GM19395 (cell line): ENCODE measurements at regions not wholly inside any gene's neighbourhood (a gene's known extent, or its start where the extent isn't known, plus 50 kb on each side); places are given as distances from the start of the nearest gene placed in this dataset.
"Not testable (repeated sequence)": the region's sequence is repeated elsewhere in the genome, so short reads cannot be mapped to it uniquely, and the experiment has no call there.

Source experiments
- ATAC-seq: cut with Tn5 transposase; IDR thresholded peaks from one replicate; pipeline ENCODE4 v1.9.1; 2021; ENCODE audit warnings: mild to moderate bottlenecking, moderate library complexity; ENCODE audit not compliant: unreplicated experiment

DNA sequence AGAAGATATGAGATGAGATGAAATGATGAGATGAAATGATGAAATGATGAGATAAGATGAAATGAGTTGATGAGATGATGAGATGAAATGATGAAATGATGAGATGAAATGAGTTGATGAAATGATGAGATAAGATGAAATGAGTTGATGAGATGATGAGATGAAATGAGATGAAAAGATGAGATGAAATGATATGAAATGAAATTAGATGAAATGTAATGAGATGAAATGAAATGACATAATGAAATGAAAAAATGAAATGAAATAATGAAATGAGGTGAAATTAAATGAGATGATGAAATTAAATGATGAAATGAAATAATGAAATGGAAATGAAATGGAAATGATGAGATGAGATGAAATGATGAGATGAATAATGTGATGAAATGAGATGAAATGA lies 231.6 kb downstream of the GOLGA6L6 start:
- not testable (repeated sequence) for ATAC-seq

DNA sequence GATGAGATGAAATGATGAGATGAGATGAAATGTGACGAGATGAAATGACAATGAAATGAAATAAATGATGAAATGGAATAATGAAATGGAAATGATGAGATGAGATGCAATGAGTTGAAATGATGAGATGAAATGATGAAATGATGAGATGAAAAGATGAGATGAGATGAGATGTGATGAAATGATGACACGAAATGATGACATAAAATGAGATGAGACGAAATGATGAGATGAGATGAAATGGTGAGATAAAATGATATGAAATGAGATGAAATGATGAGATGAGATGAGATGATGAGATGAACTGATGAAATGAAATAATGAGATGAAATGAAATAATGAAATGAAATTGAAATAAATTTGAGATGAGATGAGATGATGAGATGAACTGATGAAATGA lies 232.2 kb downstream of the GOLGA6L6 start:
- not testable (repeated sequence) for ATAC-seq

DNA sequence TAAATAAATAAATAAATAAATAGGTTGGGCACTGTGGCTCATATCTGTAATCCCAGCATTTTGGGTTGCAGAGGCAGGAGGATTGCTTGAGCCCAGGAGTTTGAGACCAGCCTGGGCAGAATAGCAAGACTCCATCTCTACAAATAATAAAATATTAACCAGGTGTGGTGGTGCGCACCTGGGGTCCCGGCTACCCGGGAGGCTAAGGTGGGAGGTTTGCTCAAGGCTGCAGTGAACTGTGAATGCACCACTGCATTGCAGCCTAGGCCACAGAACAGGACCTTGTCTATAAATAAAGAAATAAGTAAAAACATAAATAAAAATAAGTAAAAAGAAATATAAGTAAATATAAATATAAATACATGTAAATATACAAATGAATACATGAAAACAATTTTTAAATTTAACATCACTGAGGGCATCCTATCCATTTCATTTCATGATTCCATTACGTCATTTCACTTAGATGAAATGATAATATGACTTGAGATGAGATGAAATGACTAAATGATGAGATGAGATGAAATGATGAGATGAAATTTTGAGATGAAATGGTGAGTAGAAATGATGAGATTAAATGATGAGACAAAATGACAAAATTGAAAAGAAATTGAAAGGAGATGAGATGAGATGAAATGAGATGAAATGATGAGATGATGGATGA lies 233.4 kb downstream of the GOLGA6L6 start:
- not testable (repeated sequence) for ATAC-seq

DNA sequence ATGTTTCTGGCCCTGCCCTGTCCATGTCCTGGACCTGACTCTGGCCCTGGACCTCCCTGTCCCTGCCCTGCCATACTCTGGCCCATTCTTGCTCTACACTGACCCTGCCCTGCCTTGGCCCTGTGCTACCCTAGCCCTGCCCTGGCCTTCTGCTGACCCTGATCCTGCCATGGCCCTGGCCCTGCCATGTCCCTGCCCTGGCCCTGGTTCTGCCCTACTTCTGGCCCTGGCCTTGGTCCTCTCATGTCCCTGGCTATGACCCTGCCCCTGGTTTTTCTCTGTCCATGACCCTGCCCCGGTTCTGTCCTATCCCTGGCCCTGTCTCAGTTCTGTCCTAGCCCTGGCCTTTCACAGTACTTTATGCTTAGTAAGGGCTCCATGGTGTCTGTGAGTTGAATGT lies 234.5 kb downstream of the GOLGA6L6 start:
- ATAC-seq = not testable (repeated sequence)

DNA sequence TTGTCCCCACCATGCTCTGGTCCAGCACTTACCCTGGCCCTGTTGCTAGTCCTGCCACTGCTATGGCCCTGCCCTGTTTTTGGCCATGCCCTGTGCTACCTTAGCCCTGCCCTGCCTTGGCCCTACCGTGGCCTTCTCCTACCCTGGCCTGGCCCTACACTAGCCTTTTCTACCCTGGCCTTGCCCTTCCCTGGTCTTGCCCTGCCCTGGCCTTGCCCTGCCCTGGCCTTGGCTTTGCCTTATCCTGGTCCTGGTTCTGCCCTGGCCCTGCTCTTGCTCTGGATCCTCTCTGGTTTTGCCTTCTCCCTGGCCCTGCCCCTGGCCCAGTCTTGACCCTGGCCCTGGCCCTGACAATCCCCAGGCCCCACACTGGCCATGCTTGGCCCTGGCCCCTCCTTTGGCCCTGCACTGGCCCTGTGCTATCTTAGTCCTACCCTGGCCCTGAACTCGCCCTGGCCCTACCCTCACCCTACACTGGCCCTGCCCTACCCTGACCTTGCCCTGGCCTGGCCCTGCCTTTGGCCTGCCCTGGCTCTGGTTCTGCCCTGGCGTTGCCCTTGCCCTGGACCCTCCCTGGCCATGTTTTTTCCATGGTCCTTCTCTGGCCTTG lies 235.0 kb downstream of the GOLGA6L6 start:
- not testable (repeated sequence) for ATAC-seq

DNA sequence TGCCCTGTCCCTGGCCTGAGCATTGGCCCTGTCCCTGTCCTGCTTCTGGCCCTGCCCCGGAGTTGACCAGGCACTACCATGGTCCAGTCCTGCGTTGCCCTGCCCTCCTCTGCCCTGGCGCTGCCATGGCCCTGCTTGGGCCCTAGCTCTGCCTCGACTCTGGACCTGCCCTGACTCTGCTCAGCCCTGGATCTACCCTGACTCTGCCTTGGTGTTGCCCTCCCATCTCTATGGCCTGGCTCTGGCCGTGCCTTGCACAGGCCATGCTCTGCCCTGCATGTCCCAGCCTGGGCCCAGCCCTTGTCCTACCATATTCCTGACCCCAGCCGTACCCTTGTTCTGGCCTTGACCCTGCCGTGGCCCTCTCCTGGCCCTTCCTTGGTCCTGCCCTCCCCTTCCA lies 235.7 kb downstream of the GOLGA6L6 start:
- not testable (repeated sequence) for ATAC-seq

DNA sequence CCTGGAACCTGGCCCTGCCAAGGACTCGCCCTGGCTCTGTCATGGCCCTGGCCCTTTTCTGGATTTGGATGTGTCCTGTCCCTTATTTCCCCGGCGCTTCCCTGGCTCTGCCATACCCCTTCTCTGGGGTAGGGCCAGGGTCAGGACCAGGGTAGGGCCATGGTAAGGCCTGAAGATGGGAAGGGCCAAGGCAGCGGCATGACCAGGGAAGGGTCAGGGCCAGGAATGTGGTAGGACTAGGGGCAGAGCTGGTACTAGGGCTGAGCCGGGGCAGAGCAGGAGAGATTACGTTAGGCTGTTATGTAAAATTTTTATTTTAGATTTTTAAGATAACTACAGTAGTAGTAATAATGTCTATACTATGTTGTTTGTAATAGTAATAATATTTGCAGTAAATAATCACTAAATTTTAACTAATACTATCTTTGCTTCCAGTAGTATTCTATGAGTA lies 236.6 kb downstream of the GOLGA6L6 start:
- not testable (repeated sequence) for ATAC-seq

DNA sequence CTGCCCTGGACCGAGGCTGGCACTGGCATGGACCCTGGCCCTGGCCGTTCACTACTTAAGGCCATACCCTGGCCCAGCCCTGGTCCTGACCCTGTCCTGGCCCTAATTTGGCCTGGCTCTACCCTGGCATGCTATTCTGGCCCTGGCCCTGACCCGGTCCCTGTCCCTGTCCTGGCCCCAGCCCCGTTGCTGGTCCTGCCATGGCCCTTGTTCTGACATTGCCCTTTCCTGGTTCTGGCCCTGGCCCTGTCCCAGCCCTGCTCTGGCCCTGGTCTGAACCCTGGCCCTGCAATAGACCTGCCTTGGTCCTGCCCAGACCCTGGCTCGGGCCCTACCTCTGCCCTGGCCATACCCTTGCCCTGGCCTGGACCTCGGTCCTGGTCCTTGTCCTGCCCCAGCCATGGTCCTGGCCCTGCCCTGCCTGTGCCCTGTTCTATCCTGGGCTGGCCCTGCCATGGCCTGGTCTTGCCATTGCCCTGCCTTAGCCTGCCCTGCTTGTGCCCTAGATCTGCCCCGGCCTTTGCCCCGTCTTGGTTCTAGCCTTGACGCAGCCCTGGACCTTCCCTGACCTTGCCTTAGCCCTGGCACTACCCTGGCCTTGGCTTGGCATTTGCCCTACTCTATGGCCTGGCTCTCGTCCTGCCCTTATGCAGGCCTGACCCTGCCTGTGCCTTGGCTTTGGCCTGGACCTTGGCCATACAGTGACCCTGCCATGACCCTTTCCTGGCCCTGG lies 237.2 kb downstream of the GOLGA6L6 start:
- not testable (repeated sequence) for ATAC-seq

DNA sequence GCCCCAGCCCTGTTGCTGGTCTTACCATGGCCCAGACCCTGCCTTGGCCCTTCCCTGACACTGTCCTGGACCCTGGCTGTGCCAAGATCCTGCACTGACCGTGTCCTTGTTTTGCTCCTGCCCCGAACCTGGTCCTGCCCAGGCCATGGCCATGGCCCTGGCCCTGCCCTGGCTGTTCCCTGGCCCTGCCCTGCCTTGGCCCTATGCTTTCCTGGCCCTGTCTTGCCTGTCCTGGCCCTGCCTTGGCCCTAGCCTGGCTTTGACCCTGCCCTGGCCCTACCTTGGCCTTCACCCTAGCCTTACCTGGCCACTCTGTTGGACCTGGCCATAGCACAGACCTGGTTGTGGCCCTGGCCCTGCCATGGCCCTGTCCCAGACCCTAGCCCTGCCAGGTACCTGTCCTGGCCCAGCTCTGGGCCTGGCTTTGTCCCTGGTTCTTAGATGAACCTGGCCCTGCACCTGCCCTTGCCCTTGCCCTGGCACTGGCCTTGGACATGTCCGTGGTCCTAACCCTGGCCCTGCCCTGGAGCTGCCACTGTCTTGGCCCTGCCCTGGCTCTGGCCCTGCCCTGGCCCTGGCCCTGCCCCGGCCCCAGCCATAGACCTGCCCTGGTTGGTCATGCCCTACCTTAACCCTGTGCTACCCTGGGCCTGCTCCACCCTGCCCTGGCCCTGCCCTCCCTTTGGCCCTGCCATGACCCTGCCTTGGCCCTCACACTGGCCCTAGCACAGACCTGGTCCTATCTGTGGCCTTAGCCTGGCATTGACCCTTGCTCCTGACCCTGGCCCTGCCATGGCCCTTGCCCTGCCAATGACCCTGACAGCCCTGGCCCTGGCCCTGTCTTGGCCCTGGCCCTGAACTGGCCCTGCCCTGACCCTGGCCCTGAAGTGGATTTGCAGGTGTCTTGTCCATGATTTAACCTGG lies 238.1 kb downstream of the GOLGA6L6 start:
- ATAC-seq = not testable (repeated sequence)

DNA sequence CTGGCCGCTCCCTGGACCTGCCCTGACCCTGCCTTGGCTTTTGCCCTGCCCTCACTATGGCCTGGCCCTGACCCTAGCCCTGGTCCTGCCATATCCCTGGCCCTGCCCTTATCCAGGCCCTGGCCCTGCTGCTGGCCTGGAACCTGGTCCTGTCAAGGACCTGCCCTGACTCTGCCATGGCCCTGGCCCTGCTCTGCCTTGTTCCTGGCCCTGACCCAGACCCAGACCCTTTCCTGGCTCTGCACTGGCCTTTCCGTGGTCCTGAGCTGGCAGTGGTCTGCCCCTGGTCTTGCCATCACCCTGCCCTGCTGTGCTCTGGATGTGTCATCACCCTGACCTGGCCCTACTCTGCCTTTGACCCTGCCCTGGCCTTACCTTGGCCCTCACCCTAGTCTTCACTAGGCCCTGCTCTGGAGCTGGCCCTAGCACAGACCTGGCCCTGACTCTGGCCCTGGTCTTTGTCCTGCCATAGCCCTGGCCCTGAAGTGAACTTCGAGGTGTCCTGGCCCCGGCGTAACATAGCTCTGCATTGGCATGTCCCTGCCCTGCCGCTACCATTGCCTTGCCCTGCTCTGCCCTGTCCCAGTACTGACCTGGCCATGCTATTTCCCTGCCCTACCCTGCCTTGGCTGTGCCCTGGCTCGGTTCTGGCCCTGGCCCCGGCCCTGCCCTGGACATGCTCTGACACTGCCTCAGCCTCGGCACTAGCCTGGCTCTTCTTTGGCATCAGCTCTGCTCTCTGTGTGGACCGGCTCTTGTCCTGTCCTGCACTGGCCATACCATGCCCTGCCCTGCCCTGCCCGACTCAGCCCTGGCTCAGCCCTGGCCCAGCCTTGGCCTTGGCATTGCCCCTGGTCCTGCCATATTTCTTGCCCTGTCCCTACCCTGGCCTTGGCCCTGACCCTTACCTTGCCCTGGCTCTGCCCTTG lies 239.2 kb downstream of the GOLGA6L6 start:
- not testable (repeated sequence) for ATAC-seq

DNA sequence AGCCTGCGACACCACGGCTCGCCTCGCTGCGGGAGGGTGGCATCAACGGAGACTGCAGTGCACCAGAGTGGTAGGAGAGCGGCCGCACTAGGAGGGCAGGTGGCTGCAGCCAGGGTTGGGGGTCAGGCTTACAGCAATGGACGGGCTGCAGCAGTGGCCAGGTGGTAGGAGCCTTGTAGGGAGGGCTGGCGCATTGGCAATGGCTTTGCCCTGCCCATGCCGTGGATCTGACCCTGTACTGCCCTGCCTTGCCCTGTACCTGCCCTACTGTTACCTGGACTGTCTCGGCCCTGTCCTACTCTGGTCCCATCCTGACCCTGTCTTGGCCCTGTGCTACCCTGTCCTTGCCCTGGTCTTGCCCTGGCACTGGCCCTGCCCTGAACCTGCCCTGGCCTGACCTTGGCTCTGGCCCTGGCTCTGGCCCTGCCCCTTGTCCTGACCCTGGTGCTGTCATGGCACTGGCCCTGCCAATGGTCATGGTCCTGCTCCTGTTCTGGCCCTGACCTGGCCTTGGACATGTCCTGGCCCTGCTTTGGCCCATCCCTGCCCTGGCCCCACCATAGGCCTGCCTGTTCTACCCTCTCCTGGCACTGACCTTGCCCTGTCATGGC lies 240.0 kb downstream of the GOLGA6L6 start:
- not testable (repeated sequence) for ATAC-seq

DNA sequence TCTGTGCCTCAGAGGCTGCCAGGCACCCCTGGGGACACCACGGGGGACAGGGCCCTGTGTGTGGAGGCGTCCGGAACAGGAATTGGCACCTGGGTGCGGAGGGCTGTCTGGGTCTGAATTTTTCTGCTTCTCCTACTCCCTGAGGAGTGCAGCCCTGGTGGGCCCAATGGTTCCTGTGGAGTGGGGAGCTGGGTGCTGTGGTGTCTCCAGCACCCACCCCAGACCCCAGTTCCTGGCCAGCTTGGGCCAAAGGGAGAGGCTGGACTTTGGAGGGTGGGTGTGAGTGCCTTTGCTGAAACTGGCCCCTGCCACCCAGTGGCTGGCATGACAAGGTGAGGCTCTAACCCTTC lies 240.6 kb downstream of the GOLGA6L6 start:
- not testable (repeated sequence) for ATAC-seq

DNA sequence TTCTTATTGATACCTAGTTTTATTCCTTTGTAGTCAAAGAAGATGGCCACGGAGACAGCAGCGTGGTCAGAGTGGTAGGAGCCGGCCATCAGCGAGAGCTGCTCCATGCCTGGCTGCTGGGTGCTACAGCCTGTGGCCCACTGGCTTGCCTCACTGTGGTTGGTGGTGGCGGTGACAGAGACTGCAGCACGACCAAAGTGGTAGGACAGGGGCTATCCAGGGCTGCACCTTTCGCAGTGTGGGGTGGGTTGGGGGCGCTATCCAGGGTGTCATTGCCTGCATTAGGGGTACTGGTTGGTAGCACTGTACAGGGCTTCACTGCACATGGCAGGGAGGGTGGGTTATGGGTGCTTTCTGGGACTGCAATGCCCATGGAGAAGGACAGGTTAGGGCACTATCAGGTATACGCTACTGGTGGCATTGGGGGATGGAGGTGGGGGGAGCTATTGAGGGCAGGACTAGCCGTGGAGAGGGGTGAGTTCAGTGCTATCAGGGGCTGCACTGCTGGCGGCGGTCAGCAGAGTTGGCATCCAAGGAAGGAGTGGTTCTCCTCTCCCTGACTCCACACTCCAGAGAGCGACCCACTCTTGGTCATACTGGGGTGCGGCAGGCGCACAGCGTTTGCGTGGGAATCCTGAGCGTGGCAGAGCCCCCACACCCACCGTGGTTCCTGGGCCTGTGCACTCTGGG lies 241.1 kb downstream of the GOLGA6L6 start:
- not testable (repeated sequence) for ATAC-seq

DNA sequence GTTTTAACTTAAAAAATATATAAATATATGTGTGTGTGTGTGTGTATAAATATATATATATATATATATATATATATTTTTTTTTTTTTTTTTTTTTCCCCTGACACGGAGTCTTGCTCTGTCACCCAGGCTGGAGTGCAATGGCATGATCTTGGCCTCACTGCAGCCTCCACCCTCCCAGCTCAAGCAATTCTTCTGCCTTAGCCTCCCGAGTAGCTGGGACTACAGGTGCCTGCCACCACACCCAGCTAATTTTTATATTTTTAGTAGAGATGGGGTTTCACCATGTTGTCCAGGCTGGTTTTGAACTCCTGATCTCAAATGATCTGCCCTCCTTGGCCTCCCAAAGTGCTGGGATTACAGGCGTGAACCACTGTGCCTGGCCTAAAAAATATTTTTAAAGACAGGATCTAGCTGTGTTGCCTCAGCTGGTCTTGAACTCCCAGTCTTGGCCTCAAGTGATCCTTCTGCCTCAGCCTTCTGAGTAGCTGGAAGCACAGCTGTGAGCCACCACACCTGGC lies 243.9 kb downstream of the GOLGA6L6 start:
- not testable (repeated sequence) for ATAC-seq

DNA sequence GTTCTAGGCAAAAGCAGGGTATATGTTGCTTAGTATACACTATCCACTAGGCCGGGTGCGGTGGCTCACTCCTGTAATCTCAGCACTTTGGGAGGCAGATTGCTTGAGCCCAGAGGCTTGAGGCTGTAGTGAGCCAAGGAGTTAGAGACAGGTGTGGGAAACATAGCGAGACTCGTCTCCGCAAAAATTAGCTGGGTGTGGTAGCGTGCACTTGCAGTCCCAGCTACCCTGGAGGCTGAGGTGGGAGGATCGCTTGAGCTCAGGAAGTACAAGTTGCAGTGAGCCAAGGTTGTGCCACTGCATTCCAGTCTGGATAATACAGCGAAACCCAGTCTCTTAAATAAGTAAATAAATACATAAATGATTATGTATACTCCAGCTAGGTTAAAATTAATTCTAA lies 245.3 kb downstream of the GOLGA6L6 start:
- not testable (repeated sequence) for ATAC-seq

DNA sequence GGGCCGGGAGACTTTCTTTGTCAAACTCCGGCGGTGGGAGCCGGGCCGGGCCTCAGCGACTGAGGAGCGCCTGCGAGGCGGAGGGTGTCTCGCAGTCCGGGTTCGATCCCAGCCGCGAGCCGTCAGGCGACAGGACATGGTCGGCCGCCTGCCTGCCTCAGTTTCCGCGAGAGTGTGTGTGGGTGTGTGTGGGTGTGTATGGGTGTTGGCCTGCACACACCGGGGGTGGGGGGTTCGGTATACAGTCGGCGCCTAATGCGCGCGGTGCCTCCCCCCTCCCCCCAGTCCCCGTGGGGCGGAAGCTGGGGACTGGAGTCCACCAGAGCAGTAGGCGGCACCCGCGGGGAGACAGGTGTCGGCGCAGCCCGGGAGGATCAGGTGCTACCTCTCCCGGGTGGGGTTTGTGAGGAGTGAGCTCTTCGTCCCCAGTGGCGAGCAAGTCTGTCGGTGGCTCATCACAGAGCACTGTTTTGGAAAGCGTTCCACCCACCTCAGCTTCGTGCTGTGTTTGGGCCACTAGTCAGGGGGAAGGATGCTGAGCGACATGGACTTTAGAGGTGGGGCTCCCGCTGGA lies 246.3 kb downstream of the GOLGA6L6 start:
- no peak for ATAC-seq

DNA sequence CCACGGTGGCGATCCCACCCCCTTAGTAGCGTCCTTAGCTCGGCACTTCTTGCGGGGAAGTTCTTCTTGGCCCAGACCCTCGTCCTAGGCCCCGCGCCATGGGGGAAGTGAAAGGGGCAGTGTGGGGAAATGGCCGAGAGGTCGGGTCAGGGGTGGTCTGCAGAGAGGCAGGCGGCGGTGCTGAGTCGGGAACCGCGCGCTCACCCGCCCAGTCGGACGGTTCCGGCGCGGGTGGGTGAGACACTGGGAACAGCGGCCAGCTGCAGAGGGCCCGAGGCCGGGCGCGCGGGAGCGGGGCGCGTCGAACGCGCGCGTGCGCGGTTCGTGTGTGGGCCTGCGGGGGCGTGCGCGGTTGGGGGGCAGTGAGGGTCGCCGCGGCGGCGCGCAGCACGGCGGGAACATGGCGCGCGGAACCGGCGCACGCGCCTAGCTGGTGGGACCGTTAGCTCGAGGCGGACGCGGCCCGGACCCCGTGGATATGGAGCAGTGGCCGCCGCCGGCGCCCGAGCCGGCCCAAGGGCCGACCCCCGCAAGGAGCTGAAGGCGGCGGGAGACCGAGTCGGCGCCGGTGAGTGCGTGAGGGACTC lies 246.9 kb downstream of the GOLGA6L6 start:
- no peak for ATAC-seq
